ENCODE measurements at regions not wholly inside any gene's neighbourhood (a gene's known extent, or its start where the extent isn't known, plus 50 kb on each side); places are given as distances from the start of the nearest gene placed in this dataset.

GRCh38 chr5:106633825-106634224, 1036.9 kb downstream of the EFNA5 start:
- TF ChIP-seq CTCF (IDR thresholded peaks at IDR 0.05): no peak
- TF ChIP-seq POLR2A (IDR thresholded peaks at IDR 0.05): no peak
- no peak for TF ChIP-seq POLR2AphosphoS5 (IDR thresholded peaks at IDR 0.05)
